HG02678 (cell line): ENCODE measurements at regions not wholly inside any gene's neighbourhood (a gene's known extent, or its start where the extent isn't known, plus 50 kb on each side); places are given as distances from the start of the nearest gene placed in this dataset.
A peak's percentile ranks its signal among the peaks of the same experiment; 100 is the strongest.

ENCODE experiments used
- ATAC-seq: cut with Tn5 transposase; IDR thresholded peaks from one replicate; pipeline ENCODE4 v1.9.1; 2021; ENCODE audit warnings: mild to moderate bottlenecking, moderate library complexity; ENCODE audit not compliant: unreplicated experiment

GRCh38 chr18:28412521-28412920 is 235.6 kb upstream of the CDH2 start:
- no peak for ATAC-seq

- no peak for ATAC-seq
Measured at GRCh38 chr18:28411806-28412205, 234.9 kb upstream of the CDH2 start.

- ATAC-seq, result no peak
Measured at GRCh38 chr18:28409811-28410210, 232.9 kb upstream of the CDH2 start.

GRCh38 chr18:28408528-28408927 is 231.6 kb upstream of the CDH2 start:
- no peak for ATAC-seq

- ATAC-seq, result no peak
Measured at GRCh38 chr18:28407681-28408080, 230.8 kb upstream of the CDH2 start.

- ATAC-seq, result no peak
Measured at GRCh38 chr18:28406533-28406932, 229.6 kb upstream of the CDH2 start.

- ATAC-seq, result no peak
Measured at GRCh38 chr18:28404694-28405093, 227.8 kb upstream of the CDH2 start.

GRCh38 chr18:28399781-28400362 is 222.9 kb upstream of the CDH2 start:
- no peak for ATAC-seq

GRCh38 chr18:28398471-28398870 is 221.5 kb upstream of the CDH2 start:
- ATAC-seq, result no peak

- ATAC-seq, result no peak
Measured at GRCh38 chr18:28390022-28390421, 213.1 kb upstream of the CDH2 start.

GRCh38 chr18:28382215-28382879 is 205.4 kb upstream of the CDH2 start:
- peak; percentile 42 for ATAC-seq

GRCh38 chr18:28372186-28372585 is 195.3 kb upstream of the CDH2 start:
- no peak for ATAC-seq

- no peak for ATAC-seq
Measured at GRCh38 chr18:28366676-28367075, 189.7 kb upstream of the CDH2 start.

- no peak for ATAC-seq
Measured at GRCh38 chr18:28365411-28365831, 188.5 kb upstream of the CDH2 start.

- ATAC-seq, result no peak
Measured at GRCh38 chr18:28363124-28363523, 186.2 kb upstream of the CDH2 start.

GRCh38 chr18:28359176-28359575 is 182.2 kb upstream of the CDH2 start:
- no peak for ATAC-seq

- ATAC-seq, result no peak
Measured at GRCh38 chr18:28357766-28358401, 181.0 kb upstream of the CDH2 start.

GRCh38 chr18:28350821-28351220 is 173.9 kb upstream of the CDH2 start:
- no peak for ATAC-seq

GRCh38 chr18:28342231-28342630 is 165.3 kb upstream of the CDH2 start:
- ATAC-seq, result no peak

GRCh38 chr18:28338316-28338715 is 161.4 kb upstream of the CDH2 start:
- ATAC-seq, result no peak

GRCh38 chr18:28334516-28334915 is 157.6 kb upstream of the CDH2 start:
- no peak for ATAC-seq

GRCh38 chr18:28332071-28332470 is 155.1 kb upstream of the CDH2 start:
- ATAC-seq, result no peak
